ENCODE measurements at regions not wholly inside any gene's neighbourhood (a gene's known extent, or its start where the extent isn't known, plus 50 kb on each side); places are given as distances from the start of the nearest gene placed in this dataset.

- TF ChIP-seq, protein P1, sequence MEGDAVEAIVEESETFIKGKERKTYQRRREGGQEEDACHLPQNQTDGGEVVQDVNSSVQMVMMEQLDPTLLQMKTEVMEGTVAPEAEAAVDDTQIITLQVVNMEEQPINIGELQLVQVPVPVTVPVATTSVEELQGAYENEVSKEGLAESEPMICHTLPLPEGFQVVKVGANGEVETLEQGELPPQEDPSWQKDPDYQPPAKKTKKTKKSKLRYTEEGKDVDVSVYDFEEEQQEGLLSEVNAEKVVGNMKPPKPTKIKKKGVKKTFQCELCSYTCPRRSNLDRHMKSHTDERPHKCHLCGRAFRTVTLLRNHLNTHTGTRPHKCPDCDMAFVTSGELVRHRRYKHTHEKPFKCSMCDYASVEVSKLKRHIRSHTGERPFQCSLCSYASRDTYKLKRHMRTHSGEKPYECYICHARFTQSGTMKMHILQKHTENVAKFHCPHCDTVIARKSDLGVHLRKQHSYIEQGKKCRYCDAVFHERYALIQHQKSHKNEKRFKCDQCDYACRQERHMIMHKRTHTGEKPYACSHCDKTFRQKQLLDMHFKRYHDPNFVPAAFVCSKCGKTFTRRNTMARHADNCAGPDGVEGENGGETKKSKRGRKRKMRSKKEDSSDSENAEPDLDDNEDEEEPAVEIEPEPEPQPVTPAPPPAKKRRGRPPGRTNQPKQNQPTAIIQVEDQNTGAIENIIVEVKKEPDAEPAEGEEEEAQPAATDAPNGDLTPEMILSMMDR (IDR thresholded peaks at IDR 0.05), result no peak
- TF ChIP-seq POLR2A (IDR thresholded peaks at IDR 0.05), result no peak
Measured at GRCh38 chr22:22113701-22114100, 130.9 kb upstream of the VPREB1 start.

Measured in Peyer's patch (tissue), 4 donors.